WTC11 (cell line): ENCODE measurements at regions not wholly inside any gene's neighbourhood (a gene's known extent, or its start where the extent isn't known, plus 50 kb on each side); places are given as distances from the start of the nearest gene placed in this dataset.

Experiments used
- ATAC-seq: fragments of 200-7000 bp; cut with Tn5 transposase; 2 replicates; pipeline ENCODE4 v1.10.0; 2021; ENCODE audit warnings: mild to moderate bottlenecking, moderate library complexity
- CTCF ChIA-PET: fragments of 300-600 bp; sonication (Branson Sonifier 250); formaldehyde crosslinking; loops from one replicate; lab custom pipeline; 2021; ENCODE audit warnings: antibody characterized with exemption; lab: Charles Lee
- POLR2A ChIA-PET: fragments of 350-600 bp; sonication (Branson Sonifier 250); formaldehyde crosslinking; loops from one replicate; lab custom pipeline; 2021; ENCODE audit warnings: antibody characterized with exemption; lab: Charles Lee
- DNase-seq: peaks from one replicate; pipeline ENCODE4 v3.0.0; 2021; ENCODE audit warnings: low spot score
- H3K27ac Mint-ChIP-seq: 2 replicates; pipeline ENCODE4 v1.8.0; 2021; ENCODE audit warnings: mixed read lengths
- H3K27me3 Mint-ChIP-seq: 2 replicates; pipeline ENCODE4 v1.8.0; 2021; ENCODE audit warnings: low read depth, mild to moderate bottlenecking, moderate library complexity, mixed read lengths
- H3K36me3 Mint-ChIP-seq: 2 replicates; pipeline ENCODE4 v1.8.0; 2021; ENCODE audit warnings: mixed read lengths
- H3K4me1 Mint-ChIP-seq: 2 replicates; pipeline ENCODE4 v1.8.0; 2022; ENCODE audit warnings: mixed read lengths
- H3K4me3 Mint-ChIP-seq: 2 replicates; pipeline ENCODE4 v1.8.0; 2021; ENCODE audit warnings: mild to moderate bottlenecking, moderate library complexity, mixed read lengths
- H3K9me3 Mint-ChIP-seq: 2 replicates; pipeline ENCODE4 v1.8.0; 2021; ENCODE audit warnings: mixed read lengths
- CREB1 ChIP-seq: sonication (generic); formaldehyde crosslinking; IDR thresholded peaks from 2 replicates; pipeline ENCODE4 v1.8.0; 2023; ENCODE audit warnings: mild to moderate bottlenecking, missing genetic modification reagents
- IRF2 ChIP-seq: sonication (generic); formaldehyde crosslinking; IDR thresholded peaks from 2 replicates; pipeline ENCODE4 v1.8.0; 2022; ENCODE audit warnings: low read depth, missing genetic modification reagents, borderline replicate concordance
- JAZF1 ChIP-seq: fragments of 250-450 bp; sonication (Bioruptor Pico); IDR thresholded peaks from 2 replicates; pipeline ENCODE4 v1.9.0; 2021; ENCODE audit warnings: moderate library complexity, mild to moderate bottlenecking, inconsistent platforms
- NFE2L1 ChIP-seq: sonication (generic); formaldehyde crosslinking; IDR thresholded peaks from 2 replicates; pipeline ENCODE4 v1.8.1; 2023; ENCODE audit warnings: missing genetic modification reagents
- NFYB ChIP-seq: sonication (generic); formaldehyde crosslinking; conservative IDR thresholded peaks from 2 replicates; pipeline ENCODE4 v1.8.0; 2022; ENCODE audit warnings: low read depth, missing genetic modification reagents
- RELA ChIP-seq: sonication (generic); formaldehyde crosslinking; IDR thresholded peaks from 2 replicates; pipeline ENCODE4 v1.8.1; 2022; ENCODE audit warnings: missing genetic modification reagents, mild to moderate bottlenecking, borderline replicate concordance
- SMAD4 ChIP-seq: sonication (generic); formaldehyde crosslinking; IDR thresholded peaks from 2 replicates; pipeline ENCODE4 v1.8.0; 2022; ENCODE audit warnings: mild to moderate bottlenecking, missing genetic modification reagents
- SOX15 ChIP-seq: fragments of 250-450 bp; sonication (Bioruptor Pico); IDR thresholded peaks from 2 replicates; pipeline ENCODE4 v1.9.0; 2021; ENCODE audit warnings: mild to moderate bottlenecking
- TCF7 ChIP-seq: sonication (generic); formaldehyde crosslinking; IDR thresholded peaks from 2 replicates; pipeline ENCODE4 v1.8.0; 2022; ENCODE audit warnings: mild to moderate bottlenecking, low read depth, missing genetic modification reagents, moderate library complexity
- TEAD1 ChIP-seq: sonication (generic); formaldehyde crosslinking; IDR thresholded peaks from 2 replicates; pipeline ENCODE4 v1.8.0; 2022; ENCODE audit warnings: mild to moderate bottlenecking, missing genetic modification reagents
- ZNF121 ChIP-seq: sonication (generic); formaldehyde crosslinking; IDR thresholded peaks from 2 replicates; pipeline ENCODE4 v1.8.0; 2023; ENCODE audit warnings: missing genetic modification reagents
- ZNF138 ChIP-seq: sonication (generic); formaldehyde crosslinking; conservative IDR thresholded peaks from 2 replicates; pipeline ENCODE4 v1.8.1; 2022; ENCODE audit warnings: mild to moderate bottlenecking, moderate library complexity, missing genetic modification reagents
- ZNF281 ChIP-seq: sonication (generic); formaldehyde crosslinking; IDR thresholded peaks from 2 replicates; pipeline ENCODE4 v1.8.0; 2023; ENCODE audit warnings: mild to moderate bottlenecking, missing genetic modification reagents
- ZNF532 ChIP-seq: fragments of 250-450 bp; sonication (Bioruptor Pico); IDR thresholded peaks from 2 replicates; pipeline ENCODE4 v1.9.0; 2021; ENCODE audit warnings: mild to moderate bottlenecking, borderline replicate concordance
- ZNF671 ChIP-seq: fragments of 250-450 bp; sonication (Bioruptor Pico); IDR thresholded peaks from 2 replicates; pipeline ENCODE4 v1.8.0; 2021; ENCODE audit warnings: mild to moderate bottlenecking
- TF ChIP-seq, protein P1 (sequence below): sonication (generic); formaldehyde crosslinking; IDR thresholded peaks from 2 replicates; pipeline ENCODE4 v1.8.0; 2022; ENCODE audit warnings: mild to moderate bottlenecking, missing genetic modification reagents
- TF ChIP-seq, protein P2 (sequence below): sonication (generic); formaldehyde crosslinking; IDR thresholded peaks from 2 replicates; pipeline ENCODE4 v1.8.1; 2022; ENCODE audit warnings: mild to moderate bottlenecking, missing genetic modification reagents, moderate library complexity, borderline replicate concordance
- TF ChIP-seq, protein P3 (sequence below): sonication (generic); formaldehyde crosslinking; IDR thresholded peaks from 2 replicates; pipeline ENCODE4 v1.8.0; 2022; ENCODE audit warnings: mild to moderate bottlenecking, missing genetic modification reagents

DNA sequence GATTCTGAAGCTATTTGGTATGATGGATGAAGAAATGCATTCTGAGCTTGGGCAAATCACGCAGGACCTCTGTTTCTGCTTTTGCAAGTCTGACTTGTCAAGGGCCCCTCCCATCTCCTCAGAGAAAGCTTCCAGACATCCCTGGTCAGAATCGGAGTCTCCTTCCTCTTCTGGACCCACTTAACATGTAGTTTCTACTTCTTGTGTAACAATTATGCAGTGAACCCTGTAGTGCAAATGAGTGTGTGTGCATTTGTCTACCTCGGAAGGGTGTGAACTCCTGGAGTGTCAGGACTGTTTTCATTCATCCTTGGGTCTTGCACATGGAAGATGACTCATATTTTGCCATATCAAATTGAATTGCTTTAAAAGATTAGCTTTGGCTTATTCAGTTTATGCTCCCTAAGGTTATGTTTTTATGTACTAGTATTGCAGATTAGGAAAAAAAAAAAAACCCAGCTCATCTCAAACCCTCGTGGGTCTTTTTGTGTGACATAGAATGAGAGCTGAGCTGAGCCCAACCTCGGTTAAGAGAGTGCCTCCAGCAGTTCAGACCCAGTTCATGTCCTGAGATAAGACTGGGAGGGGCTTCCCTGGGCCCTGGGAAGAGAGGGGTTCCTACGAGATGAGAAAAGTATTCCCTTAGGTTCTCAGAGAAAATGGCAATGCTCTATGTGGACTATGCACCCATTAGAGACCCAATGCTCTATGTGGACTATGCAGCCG lies 61.1 kb upstream of the RPL34 start:
- TF ChIP-seq CREB1 (CRISPR knock-in tag) (no peak), SMAD4 (no peak), RELA (CRISPR knock-in tag) (no peak), NFYB (CRISPR knock-in tag) (no peak), ZNF671 (CRISPR knock-in tag) (no peak), TCF7 (no peak), TEAD1 (CRISPR knock-in tag) (no peak), ZNF121 (no peak), SOX15 (CRISPR knock-in tag) (no peak), NFE2L1 (CRISPR knock-in tag) (no peak), ZNF532 (CRISPR knock-in tag) (no peak), ZNF138 (no peak), ZNF281 (CRISPR knock-in tag) (no peak), IRF2 (CRISPR knock-in tag) (no peak), JAZF1 (no peak)
- TF ChIP-seq, protein P1, sequence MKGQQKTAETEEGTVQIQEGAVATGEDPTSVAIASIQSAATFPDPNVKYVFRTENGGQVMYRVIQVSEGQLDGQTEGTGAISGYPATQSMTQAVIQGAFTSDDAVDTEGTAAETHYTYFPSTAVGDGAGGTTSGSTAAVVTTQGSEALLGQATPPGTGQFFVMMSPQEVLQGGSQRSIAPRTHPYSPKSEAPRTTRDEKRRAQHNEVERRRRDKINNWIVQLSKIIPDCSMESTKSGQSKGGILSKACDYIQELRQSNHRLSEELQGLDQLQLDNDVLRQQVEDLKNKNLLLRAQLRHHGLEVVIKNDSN, result no peak
- TF ChIP-seq, protein P2, sequence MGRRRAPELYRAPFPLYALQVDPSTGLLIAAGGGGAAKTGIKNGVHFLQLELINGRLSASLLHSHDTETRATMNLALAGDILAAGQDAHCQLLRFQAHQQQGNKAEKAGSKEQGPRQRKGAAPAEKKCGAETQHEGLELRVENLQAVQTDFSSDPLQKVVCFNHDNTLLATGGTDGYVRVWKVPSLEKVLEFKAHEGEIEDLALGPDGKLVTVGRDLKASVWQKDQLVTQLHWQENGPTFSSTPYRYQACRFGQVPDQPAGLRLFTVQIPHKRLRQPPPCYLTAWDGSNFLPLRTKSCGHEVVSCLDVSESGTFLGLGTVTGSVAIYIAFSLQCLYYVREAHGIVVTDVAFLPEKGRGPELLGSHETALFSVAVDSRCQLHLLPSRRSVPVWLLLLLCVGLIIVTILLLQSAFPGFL, result no peak
- TF ChIP-seq, protein P3, sequence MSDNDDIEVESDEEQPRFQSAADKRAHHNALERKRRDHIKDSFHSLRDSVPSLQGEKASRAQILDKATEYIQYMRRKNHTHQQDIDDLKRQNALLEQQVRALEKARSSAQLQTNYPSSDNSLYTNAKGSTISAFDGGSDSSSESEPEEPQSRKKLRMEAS (CRISPR knock-in tag), result no peak
- peaks cover 10% of the 10 kb centered on the region; the same call in 1 of the 2 replicates for H3K4me1 Mint-ChIP-seq
- ChIA-PET CTCF (interaction anchor here (1.5 kb wide), 1 partner anchor 13 kb away, joined by 5 read pairs; no protein-coding TSS in a partner anchor), POLR2A (no interaction called here)
- ATAC-seq, result no peak
- no peaks in the 10 kb centered on the region for H3K36me3 Mint-ChIP-seq
- DNase-seq, result no peak
- H3K27ac Mint-ChIP-seq, result no peak overlapping the region
- H3K27me3 Mint-ChIP-seq, result no peaks in the 10 kb centered on the region
- H3K4me3 Mint-ChIP-seq, result no peak overlapping the region
- H3K9me3 Mint-ChIP-seq, result no peaks in the 10 kb centered on the region
